GM18870 (cell line): ENCODE measurements at regions not wholly inside any gene's neighbourhood (a gene's known extent, or its start where the extent isn't known, plus 50 kb on each side); places are given as distances from the start of the nearest gene placed in this dataset.

Experiments
- ATAC-seq: cut with Tn5 transposase; IDR thresholded peaks from one replicate; pipeline ENCODE4 v1.9.1; 2021; ENCODE audit warnings: moderate library complexity; ENCODE audit not compliant: unreplicated experiment

DNA sequence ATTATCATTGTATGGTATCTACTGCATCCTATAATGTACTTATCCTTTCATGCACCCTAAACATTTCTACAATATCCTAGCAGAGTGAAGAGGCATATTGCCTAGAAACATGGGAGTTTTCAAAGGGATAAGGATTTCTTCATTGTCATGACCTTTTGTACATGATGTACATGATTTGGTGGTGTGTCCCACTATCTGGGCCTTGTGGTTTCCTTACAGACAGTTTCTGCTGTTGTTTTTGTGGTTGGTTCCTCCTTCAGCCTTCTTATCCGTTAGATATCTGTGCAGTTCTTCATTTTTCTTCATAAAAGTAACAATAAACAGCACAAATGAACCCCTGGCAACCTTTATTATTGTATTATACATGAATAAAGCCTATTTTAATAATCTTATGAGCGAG, 70.4 kb upstream of the BACH1 start:
- no peak for ATAC-seq

DNA sequence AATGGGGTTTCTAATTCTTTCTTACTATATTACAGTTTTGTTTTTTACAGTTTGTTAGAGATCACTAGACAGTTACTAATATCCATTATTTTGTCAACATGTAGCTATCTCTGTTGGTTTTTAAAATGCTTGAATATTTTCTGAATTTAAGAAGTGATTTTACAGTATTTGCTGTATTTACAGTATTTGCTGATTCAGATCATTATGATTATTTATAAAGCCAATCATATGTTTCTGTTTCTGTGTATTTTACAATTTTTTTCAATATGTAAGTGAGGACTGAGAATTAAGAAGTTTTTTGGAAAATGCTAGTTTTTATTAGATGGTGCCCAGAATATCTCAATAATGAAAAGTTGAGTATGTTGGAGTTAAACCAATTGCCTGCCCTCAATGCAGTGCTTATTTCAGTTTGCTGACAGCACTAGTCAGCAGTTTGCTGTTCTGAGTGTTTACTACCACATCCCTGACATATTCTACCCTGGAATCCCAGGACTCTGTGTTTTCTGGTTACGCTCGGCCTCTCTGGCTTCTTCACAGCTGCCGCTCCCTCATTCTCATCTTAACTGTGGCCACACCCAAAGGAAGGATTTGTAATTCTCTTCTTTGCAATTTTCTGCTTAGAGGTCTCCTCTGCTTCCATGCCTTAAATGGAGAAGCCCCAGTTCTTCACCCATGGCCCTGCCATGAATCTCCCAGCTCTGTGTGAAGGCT, 68.0 kb upstream of the BACH1 start:
- no peak for ATAC-seq

DNA sequence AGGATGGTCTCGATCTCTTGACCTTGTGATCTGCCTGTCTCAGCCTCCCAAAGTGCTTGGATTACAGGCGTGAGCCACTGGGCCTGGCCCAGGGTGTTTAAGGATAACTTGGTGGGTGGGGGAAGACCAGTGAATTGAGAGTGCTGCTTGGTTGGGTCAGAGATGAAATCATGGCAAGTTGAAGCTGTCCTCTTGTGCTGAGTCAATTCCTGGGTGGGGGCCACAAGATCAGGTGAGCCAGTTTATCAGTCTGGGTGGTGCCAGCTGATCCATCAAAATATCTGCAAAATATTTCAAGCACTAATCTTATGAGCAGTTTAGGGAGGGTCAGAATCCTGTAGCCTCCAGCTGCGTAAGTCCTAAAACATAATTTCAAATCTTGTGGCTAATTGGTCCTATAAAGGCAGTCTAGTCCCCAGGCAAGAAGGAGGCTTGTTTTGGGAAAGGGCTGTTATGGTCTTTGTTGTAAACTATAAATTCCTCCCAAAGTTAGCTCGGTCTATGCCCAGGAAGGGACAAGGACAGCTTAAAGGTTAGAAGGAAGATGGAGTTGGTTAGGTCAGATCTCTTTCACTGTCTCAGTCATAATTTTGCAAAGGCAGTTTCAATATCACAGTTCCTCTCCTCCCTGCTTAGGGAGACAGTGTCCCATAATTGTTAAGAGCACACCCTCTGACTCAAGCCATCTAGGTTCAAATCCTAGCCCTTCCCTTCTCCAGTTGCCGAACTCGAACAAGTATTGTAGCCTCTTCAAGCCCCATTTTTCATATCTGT, 66.8 kb upstream of the BACH1 start:
- ATAC-seq = no peak

DNA sequence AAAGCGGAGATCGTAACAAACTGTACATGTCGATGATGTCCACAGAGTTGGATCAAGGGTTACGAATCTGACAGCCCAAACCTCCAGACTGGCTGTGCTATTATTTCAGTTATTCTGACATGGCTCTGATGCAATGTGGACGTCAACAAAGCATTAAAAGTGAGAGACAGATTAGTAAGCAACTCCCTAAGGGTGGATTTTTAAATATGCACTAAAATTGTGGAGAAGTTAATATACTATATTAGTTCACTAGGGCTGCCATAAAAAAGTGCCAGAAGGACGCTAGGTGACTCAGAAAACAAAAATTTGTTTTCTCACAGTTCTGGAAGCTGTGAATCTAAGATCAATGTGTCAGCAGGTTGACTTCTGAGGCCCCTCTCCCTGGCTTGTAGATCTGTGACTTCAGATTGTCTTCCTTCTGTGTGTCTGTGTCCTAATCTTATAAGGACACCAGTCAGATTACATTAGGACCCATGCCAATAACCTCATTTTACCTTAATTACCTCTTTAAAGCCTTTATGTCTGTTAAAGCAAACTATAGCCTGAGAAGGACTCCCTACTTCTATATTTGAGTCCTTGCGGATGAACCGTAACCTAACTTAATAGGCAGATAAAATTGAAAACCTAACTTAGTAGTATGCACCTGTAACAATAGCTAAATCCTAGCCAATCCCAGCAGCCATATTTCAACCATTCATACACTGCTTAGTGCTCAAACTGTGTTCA, 66.0 kb upstream of the BACH1 start:
- ATAC-seq = no peak

DNA sequence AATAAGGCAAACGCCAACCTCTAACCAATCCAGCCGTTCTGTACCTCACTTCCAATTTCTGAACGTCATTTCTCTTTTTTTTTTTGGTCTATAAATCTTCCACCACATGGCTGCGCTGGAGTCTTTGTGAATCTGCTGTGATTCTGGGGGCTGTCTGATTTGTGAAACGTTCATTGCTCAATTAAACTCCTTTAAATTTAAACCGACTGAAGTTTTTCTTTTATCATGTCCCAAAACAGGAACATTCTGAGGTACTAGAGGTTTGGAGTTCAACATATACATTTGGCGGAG, 65.5 kb upstream of the BACH1 start:
- ATAC-seq = no peak

DNA sequence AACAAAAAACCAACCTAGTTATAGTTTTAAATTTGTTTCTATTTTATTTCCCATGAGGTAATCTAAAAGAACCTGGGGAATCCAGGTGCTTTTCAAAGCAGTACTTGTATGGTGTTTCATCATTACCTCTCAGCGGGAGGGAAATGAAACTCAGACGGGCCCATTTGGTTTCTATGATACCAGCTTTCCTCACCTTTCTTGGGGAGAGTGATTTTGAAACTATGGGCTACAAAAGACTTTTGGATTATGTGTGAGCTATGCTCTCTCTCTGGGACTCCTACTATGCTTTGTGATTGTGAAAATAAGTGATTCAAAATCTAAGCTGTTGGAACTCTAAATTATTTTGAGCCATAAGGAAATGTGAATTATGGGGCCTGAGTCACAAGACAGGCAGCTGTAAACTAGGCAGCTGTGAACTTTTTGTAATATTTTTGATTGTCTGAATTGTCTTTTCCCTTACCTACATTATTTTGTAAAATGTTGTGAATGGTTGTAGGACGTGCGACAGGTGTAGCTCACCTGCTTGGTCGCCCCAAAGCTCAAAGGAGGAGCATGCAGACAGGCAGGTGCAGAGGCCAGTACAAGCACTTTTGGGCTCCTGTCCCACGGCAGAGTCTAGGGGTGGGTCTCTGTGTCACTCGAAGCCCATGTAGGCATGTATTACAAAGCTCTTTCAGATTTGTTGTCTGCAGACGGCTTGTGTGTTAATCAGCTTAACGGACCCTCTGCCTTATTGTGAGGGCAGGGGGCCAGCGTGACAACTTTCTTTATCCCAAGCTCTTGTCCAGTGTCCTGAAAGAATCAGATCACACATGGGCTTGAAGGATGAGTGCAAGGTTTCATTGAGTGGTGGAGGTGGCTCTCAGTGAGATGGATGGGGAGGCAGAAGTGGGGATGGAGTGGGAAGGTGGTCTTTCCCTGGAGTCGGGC, 64.8 kb upstream of the BACH1 start:
- ATAC-seq = peak; percentile 55

DNA sequence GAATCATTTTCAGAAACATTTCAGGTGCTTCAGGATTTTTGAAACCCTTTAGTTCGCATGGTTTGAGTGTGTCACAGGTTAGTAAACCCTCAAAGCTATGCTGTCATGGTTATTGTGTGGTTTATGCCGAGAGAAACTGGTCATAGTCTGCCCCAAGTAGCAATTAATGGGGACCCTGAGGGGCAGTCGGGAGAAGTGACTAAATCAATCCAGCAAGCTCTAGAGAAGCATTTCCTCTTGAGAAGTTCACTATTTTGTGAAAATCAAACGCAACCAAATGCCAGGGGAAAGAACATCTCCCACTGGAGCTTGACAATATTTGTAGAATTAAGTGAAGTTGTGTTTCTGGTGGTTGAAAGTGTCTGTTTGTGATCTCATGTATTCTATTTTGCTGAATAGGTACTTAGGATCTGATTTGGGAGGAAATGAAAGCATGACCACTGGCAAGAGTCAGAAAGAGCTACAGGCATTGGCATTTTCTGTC, 63.0 kb upstream of the BACH1 start:
- peak; percentile 58 for ATAC-seq

DNA sequence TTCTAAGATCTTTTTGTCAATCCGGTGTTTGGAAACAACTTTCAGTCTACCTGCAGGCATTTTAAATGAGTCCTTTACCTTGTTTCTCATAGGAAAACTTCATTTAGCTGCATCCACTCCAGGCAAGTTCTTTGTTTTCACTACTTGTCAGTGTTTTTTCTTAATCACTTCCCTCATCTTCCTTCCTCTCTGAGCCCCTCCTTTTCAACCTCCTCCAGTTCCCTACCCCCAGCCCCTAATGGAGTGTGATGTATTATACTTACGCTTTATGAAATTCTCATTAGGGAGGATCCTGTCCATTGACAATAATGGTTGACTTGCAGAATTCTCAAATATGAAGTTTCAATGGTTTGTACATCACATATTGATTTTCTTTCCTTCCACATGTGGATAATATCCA, 62.5 kb upstream of the BACH1 start:
- no peak for ATAC-seq

DNA sequence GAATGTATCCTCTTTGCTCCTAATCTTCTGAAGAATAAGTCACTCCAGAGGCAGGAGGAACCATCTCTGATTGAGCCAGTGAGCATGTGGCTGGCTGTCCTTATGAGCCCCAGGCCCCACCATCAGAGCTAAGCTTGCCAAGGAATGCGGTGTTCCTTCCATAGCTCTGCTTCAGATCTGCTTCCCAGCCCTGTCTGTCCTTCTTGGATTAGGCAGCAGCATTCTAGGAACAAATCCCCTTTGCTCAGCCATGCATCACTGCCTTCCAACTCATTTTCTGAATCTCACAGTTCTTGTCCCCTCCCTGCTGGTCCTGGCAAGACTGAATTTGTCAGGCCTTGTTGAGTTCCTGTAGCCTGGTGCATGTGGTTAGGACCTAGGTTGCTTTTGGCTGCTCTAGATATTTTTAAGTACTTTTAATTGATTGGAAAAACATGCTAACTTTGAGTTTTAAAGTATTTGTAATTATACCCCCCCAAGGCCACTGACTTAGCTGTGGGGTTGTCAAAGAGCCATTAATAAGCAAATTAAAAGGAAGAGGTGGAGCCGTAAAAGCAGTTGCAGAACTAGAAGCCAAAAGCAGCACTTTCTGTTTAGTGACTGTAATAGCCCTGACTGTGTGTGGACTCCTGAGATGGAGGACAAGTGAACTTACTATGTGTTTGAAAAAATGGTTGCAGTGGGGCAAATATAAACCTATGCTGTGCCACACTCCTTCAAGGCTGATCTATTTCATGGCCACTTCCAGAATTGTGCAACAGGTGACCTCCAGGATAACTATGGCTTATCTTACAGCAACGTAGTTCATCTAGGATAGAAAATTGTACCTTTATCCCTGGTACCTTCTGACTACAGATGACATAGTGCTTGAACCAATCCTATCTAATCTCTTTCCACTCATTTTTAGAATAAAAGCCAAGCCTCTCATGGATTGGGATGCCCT, 61.3 kb upstream of the BACH1 start:
- ATAC-seq = no peak

DNA sequence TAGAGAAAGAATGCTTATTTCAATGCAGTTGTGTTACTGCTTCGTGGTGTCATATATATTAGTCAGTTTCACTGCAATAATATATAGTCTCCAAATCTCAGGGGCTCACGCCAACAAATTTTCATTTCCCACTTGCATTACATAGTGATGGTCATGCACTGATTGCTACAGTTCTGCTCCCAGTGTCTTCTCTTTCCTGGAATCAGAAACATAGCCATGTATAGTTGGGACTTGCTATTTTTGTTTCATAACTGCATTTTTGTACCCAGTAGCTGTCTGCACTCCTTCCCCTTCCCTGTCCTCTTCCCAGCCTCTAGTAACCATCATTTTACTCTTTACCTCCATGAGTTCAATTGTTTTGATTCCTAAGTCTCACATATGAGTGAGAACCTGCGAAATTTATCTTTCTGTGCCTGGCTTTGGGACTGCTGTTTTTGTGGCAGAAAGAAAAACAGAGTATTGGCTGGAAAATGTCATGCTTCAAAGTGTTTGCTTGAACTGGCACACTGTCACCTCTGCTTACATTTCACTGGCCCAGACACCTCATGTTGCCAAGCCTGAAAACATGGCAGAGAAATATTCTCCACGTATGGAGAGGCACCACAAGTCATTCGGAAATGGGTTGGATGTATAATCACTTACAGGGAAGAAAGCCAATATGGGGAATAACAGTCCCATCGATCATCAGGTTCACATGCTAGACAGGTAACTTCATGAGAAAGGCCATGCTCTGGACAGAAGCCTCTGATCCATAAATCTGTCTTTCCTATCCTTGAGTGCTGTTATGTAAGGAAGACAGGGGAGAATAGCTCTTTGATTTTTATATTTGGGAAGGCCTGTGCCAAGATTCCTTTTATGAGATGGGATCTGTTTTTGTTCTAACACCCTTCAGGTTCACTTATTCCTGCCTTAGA, 60.4 kb upstream of the BACH1 start:
- ATAC-seq = no peak

DNA sequence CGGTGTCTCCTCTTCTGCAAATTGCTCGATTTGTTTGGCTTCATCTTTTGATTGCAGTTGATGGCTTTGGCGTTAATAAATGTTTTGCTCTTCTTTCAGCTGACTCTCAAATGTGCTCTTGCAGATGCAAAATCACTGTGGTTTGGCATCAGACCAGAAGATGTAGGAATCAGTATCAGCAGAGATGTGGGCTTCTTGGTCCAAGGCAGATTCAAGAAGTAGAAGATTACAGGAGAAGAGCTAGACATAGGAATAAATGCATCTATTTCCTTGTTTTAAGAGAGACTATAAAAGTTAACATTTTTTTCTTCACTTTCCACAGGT, 59.8 kb upstream of the BACH1 start:
- no peak for ATAC-seq

DNA sequence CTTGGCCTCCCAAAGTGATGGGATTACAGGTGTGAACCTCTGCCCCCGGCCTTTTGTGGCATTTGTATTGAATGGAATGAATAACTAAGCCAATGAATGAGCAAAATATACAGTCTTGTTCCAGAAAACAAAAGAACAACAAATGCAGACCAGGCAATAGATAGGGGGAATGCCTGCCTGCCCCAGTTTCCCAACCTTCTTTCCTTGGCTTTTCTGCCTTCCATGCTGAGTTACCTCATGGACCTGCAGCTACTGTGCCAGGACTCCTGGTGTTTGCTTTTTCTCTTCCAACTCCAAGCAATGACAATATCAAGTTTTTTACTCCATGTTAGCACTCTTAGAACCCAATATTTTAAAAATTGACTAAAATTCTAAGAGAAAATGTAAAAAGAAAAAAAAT, 58.6 kb upstream of the BACH1 start:
- no peak for ATAC-seq

DNA sequence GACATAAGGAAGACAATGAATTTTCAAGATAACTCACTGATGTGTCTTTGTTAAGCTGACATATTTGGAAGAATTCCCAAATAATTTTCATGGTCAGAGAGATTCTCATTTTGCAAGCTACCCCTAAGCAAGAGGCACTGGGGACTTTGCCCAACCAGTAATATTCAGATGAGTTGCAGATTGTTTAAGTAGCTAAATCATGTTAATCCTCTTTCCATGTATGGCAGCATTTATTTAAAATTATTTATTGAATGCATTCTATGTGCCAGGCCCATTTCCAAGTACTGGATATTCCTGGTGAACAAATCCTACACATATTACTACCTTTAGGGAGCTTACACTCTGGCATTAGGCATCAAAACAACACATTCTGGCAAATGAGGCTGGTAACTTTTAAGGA, 56.5 kb upstream of the BACH1 start:
- ATAC-seq = no peak

DNA sequence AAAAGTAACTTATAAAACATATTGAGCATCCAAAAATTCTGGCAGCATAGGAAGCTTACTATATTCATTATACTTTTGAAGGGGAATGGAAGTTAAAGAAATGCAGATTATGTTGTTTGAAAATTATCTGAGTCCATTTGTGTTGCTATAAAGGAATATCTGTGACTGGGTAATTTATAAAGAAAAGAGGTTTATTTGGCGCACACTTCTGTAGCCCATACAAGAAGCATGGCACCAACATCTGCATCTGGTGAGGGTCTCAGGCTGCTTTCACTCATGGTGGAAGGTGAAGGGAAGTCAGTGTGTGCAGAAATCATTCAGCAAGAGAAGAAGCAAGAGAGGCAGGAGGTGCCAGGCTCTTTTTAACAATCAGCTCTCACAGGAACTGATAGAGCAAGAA, 55.5 kb upstream of the BACH1 start:
- no peak for ATAC-seq

DNA sequence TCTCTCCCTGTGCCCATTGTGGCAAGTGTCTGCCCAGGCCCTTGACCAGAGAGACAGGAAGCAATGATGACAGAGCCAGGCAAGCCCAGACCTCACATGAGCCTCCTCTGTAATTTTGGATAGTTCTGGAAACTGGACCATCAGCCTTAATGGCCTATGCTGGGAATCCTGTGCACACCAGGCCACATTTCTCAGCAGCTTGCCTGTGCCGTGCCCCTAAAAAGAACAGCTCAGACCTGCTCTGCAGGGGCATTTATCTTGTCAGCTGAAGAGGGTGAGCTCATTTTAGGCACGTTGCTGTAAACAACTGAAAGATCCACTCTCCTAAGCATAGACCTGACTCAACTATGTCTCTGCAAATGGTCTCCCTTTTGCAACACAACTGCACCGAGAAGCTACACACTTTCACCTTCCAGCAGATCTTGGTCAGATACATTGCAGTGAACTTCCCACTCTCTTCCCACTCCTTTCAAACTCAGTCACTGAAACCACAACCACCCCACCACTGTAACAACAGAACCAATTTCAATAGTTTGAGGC, 53.5 kb upstream of the BACH1 start:
- peak; percentile 77 for ATAC-seq

DNA sequence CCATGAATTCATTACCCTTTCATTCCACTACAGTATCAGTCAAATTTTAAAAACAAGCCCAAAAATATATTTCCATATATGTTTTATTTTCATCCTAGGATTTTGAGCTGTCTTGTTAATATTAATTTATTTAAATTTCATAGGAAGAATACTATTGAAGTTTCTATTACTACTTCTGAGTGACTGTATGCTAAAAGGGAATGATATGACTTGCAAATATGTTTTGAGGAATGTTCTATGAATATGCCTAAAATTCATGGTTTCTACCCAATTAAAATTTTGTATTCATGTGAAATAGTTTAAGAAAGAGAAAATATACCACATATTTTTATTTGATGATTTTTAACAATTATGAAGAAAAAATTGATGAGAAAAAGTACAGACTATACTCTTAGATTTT, 52.9 kb upstream of the BACH1 start:
- no peak for ATAC-seq

DNA sequence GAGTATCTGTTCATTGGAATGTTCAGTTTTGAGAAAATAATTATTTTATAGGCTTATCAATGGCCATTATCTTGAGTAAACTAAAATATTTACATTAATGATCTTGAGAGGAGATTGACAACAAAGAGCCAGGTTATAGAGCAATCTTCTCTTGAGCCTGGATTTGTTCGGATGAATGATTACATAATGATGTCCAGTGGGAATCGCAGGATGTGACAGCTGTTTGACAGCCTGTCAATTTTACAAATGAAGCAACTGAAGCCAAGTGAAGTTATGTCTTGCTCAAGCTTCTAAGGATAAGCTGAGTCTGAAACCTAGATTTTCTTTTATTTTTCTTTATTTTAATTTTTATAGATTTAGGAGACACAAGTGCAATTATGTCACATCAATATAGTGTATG, 52.1 kb upstream of the BACH1 start:
- ATAC-seq = no peak

DNA sequence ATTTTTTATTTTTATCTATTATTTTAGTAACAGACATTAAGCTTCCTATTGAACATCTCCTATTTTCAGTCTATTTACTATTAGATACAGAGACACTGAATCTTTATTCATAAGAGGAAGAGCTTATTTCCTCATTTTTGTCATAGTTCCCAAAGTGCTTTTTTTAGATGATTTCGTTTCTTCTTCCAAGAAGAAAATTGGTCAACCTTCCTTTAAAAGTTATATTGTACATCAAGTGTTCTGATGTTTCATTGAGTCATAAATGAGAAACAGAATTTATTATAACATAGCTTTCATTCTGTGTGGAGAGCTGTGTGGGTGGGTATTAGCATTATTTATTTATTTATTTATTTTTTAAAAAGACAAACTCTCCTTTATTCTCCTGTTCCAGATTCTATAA, 50.6 kb upstream of the BACH1 start:
- ATAC-seq = no peak
